HG03558 (cell line): ENCODE measurements at regions not wholly inside any gene's neighbourhood (a gene's known extent, or its start where the extent isn't known, plus 50 kb on each side); places are given as distances from the start of the nearest gene placed in this dataset.
"Not testable (repeated sequence)": the region's sequence is repeated elsewhere in the genome, so short reads cannot be mapped to it uniquely, and the experiment has no call there.

Experiments used
- ATAC-seq: cut with Tn5 transposase; IDR thresholded peaks from one replicate; pipeline ENCODE4 v1.9.1; 2021; ENCODE audit warnings: moderate number of reproducible peaks; ENCODE audit not compliant: unreplicated experiment; ENCODE audit errors: extremely low read depth

- ATAC-seq, result no peak
These were observed 69.2 kb downstream of the LYZL2 start for GRCh38 chr10:30560326-30560725.

GRCh38 chr10:30559180-30559579, 70.4 kb downstream of the LYZL2 start:
- no peak for ATAC-seq

- no peak for ATAC-seq
These were observed 71.1 kb downstream of the LYZL2 start for GRCh38 chr10:30558411-30558810.

GRCh38 chr10:30557884-30558283, 71.7 kb downstream of the LYZL2 start:
- ATAC-seq, result no peak

GRCh38 chr10:30556189-30556588, 73.4 kb downstream of the LYZL2 start:
- no peak for ATAC-seq

GRCh38 chr10:30555465-30555864, 74.1 kb downstream of the LYZL2 start:
- ATAC-seq, result no peak

GRCh38 chr10:30554440-30554825, 75.1 kb downstream of the LYZL2 start:
- no peak for ATAC-seq

GRCh38 chr10:30553626-30554439, 75.7 kb downstream of the LYZL2 start:
- ATAC-seq, result no peak

- no peak for ATAC-seq
These were observed 76.4 kb downstream of the LYZL2 start for GRCh38 chr10:30553018-30553625.

- ATAC-seq, result no peak
These were observed 78.4 kb downstream of the LYZL2 start for GRCh38 chr10:30550967-30551815.

- not testable (repeated sequence) for ATAC-seq
These were observed 80.3 kb downstream of the LYZL2 start for GRCh38 chr10:30549134-30549687.

GRCh38 chr10:30546511-30546910, 83.0 kb downstream of the LYZL2 start:
- no peak for ATAC-seq

GRCh38 chr10:30542895-30543288, 86.7 kb downstream of the LYZL2 start:
- no peak for ATAC-seq

- ATAC-seq, result no peak
These were observed 87.3 kb downstream of the LYZL2 start for GRCh38 chr10:30542001-30542894.

GRCh38 chr10:30540276-30540675, 89.3 kb downstream of the LYZL2 start:
- ATAC-seq, result no peak

GRCh38 chr10:30538086-30538485, 91.5 kb downstream of the LYZL2 start:
- no peak for ATAC-seq

GRCh38 chr10:30537586-30537985, 92.0 kb downstream of the LYZL2 start:
- ATAC-seq, result no peak

GRCh38 chr10:30537158-30537557, 92.4 kb downstream of the LYZL2 start:
- ATAC-seq, result not testable (repeated sequence)

- no peak for ATAC-seq
These were observed 93.0 kb downstream of the LYZL2 start for GRCh38 chr10:30536578-30536977.

- no peak for ATAC-seq
These were observed 93.9 kb downstream of the LYZL2 start for GRCh38 chr10:30535677-30536076.
